Fibroblast of villous mesenchyme (primary cell): ENCODE measurements at regions not wholly inside any gene's neighbourhood (a gene's known extent, or its start where the extent isn't known, plus 50 kb on each side); places are given as distances from the start of the nearest gene placed in this dataset.

Source experiments
- DNase-seq: peaks from one replicate; pipeline ENCODE4 v3.0.0-alpha.2; 2010; ENCODE audit warnings: low read depth
- H3K4me3 ChIP-seq: 2 replicates; pipeline ENCODE4 v1.5.1; 2011; ENCODE audit warnings: low read depth, mild to moderate bottlenecking, low read length
- CTCF ChIP-seq: IDR thresholded peaks from 2 replicates; pipeline ENCODE4 v1.5.1; 2012; ENCODE audit warnings: low read depth, mild to moderate bottlenecking, low read length; ENCODE audit not compliant: insufficient read depth

- DNase-seq, result no peak
- H3K4me3 ChIP-seq, result no peak overlapping the region
These were observed 179.3 kb downstream of the ZC3H11B start for GRCh38 chr1:219433496-219434131.

GRCh38 chr1:219433001-219433400 is 179.9 kb downstream of the ZC3H11B start:
- TF ChIP-seq CTCF, result no peak
- no peak overlapping the region for H3K4me3 ChIP-seq
- DNase-seq, result no peak

More at GRCh38 chr1:219433496-219434131, 179.3 kb downstream of the ZC3H11B start:
- TF ChIP-seq CTCF, result no peak

GRCh38 chr1:219432191-219432606 is 180.7 kb downstream of the ZC3H11B start:
- DNase-seq, result no peak
- no peak overlapping the region for H3K4me3 ChIP-seq
- TF ChIP-seq CTCF, result no peak

DNA sequence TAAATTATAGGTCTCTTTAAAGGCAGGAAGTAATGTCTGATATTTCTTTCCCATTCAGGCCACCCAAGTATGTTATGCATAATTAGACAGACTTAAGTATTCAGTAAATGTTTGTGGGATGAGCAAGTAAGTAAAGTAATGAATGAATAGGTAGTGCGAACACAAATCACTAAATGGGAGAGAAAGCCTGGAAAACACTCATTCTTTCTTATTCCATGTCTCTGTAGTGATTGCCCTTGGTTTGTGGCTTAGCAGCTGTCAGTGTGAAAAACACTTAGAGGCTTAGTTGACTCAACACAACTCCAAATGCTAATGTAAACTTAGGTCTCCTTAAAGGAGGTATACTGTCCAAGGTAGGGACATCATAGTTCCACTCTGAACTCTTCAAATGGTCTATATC is 182.5 kb downstream of the ZC3H11B start:
- no peak for TF ChIP-seq CTCF
- no peak for DNase-seq

GRCh38 chr1:219428651-219429050 is 184.3 kb downstream of the ZC3H11B start:
- no peak overlapping the region for H3K4me3 ChIP-seq
- no peak for TF ChIP-seq CTCF
- no peak for DNase-seq

More for the DNA sequence above, 182.5 kb downstream of the ZC3H11B start:
- no peak overlapping the region for H3K4me3 ChIP-seq

GRCh38 chr1:219427989-219428388 is 184.9 kb downstream of the ZC3H11B start:
- no peak for TF ChIP-seq CTCF
- no peak overlapping the region for H3K4me3 ChIP-seq
- peak; percentile 14 for DNase-seq

DNA sequence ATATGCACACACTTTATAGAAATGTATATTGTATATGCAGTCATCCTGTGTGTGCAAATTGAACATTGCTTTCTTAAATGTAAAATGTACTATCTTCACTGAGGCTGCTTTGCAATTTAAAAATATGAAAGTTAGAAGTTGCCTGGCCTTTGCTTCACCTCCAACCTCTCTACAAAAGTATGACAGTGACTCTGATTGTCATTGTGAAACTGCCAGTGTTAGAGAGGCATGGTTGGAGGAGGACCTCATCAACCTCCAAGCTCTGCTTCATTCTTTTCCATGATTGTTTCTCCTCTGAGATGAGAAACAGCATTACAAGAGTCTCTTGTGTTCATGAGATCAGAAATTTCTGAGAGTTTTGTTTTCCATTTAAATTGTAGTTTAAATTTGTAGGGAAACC is 185.5 kb downstream of the ZC3H11B start:
- DNase-seq, result no peak
- H3K4me3 ChIP-seq, result no peak overlapping the region
- TF ChIP-seq CTCF, result no peak
